Stomach (tissue), 8 donors: ENCODE measurements at regions not wholly inside any gene's neighbourhood (a gene's known extent, or its start where the extent isn't known, plus 50 kb on each side); places are given as distances from the start of the nearest gene placed in this dataset.

Experiments used
- DNase-seq, 2 donors: peaks; one replicate each; pipeline versions ENCODE4 v3.0.0 to v3.0.0-alpha.2; 2013 to 2019
- H3K27ac ChIP-seq, 5 donors: fragments of 200-600 bp in 4 of 5; sonication (generic) in 4 of 5; one replicate each; pipeline ENCODE4 v1.5.1; 2013 to 2019; ENCODE audit warnings: mild to moderate bottlenecking in 1 of 5, moderate library complexity in 1 of 5
- H3K27me3 ChIP-seq, 3 donors: fragments of 200-600 bp; sonication (generic); one replicate each; pipeline ENCODE4 v1.5.1; 2017 to 2019; ENCODE audit warnings: mixed run types in 1 of 3
- H3K36me3 ChIP-seq, 4 donors: fragments of 200-600 bp; sonication (generic); 1 replicate in 3 of 4; 2 replicates in 1 of 4; pipeline ENCODE4 v1.5.1; 2016 to 2019
- H3K4me1 ChIP-seq, 4 donors: fragments of 200-600 bp; sonication (generic); one replicate each; pipeline ENCODE4 v1.5.1; 2016 to 2019
- H3K4me3 ChIP-seq, 4 donors: fragments of 200-600 bp; sonication (generic) in 3 of 4; one replicate each; pipeline ENCODE4 v1.5.1; 2016 to 2019; ENCODE audit warnings: mild to moderate bottlenecking in 1 of 4
- H3K9me3 ChIP-seq, 4 donors: fragments of 200-600 bp; sonication (generic); one replicate each; pipeline ENCODE4 v1.5.1; 2016 to 2019
- EP300 ChIP-seq: sonication (generic); formaldehyde crosslinking; IDR thresholded peaks from one replicate; pipeline ENCODE4 v1.6.1; 2017; ENCODE audit warnings: antibody characterized with exemption
- POLR2A ChIP-seq, 4 donors: fragments of 450-650 bp; IDR thresholded peaks; one replicate each; pipeline ENCODE4 v1.6.1; 2016; ENCODE audit warnings: antibody characterized with exemption in 4 of 4, control low read depth in 2 of 4, mild to moderate bottlenecking in 1 of 4, moderate library complexity in 1 of 4
- POLR2AphosphoS5 ChIP-seq, 3 donors: sonication (generic); formaldehyde crosslinking; IDR thresholded peaks; one replicate each; pipeline ENCODE4 v1.6.1; 2016; ENCODE audit warnings: antibody characterized with exemption in 3 of 3
- WGBS, 5 donors: extraction: QIAGEN DNeasy Blood & Tissue Kit in 3 of 5; methylation state at CpG; one replicate each; pipeline versions ENCODE4 v1.1.5 to v1.1.7; 2013 to 2018; 5-methylcytosine and 5-hydroxymethylcytosine counted together
- intact Hi-C: fragments of 100-400 bp; cut with DNase I; formaldehyde crosslinking; loops from one replicate; pipeline ENCODE4 v1.15.1; 2023; ENCODE audit warnings: low total_unique reads
- TF ChIP-seq, protein P1 (sequence below), 7 experiments: fragments of 450-650 bp in 4 of 7; fragments of 200-600 bp in 3 of 7; sonication (generic) in 3 of 7; IDR thresholded peaks; one replicate each; pipeline ENCODE4 v1.5.1; 2016 to 2019; ENCODE audit warnings: antibody characterized with exemption in 7 of 7, control low read depth in 2 of 7, mild to moderate bottlenecking in 1 of 7
- donor health status: healthy with polysubstance abuse.
- donor health status: Bipolar disorder and iron deficiency.
- donor health status: healthy.

DNA sequence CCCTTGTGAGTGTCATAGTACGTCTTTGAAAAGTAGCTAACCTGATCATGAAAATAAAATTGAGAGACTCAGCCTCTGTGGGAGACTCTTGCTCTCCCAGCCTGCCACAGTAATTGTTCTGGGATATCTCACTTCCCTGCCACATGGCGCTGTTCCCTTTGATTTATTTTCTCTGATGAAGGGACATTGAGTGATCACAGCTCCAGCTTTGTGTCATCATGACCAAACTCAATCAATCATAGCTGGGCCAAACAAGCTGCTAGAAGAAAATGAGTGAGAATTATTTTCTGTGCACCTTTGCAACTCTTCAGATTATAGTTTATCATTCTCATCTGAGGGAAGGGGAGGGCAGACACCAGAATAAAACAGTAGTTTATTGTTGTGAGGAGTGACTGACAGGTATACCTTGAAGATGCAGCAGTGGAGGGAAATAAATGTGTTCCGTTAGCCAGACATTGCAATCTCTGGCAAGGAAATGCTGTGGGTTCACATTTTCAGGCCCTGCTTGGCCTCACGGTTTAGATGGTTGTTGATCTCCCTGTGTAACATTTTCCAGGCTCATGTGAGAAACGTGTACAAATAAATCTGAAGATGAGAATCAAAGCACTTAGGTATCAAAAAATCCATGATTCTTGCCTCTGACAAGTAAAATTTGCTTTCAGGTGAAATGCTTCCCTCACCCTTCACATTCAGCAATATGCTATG is 174.7 kb upstream of the FBXL17 start:
- intact Hi-C loops, result no loop called here
- Histone ChIP-seq H3K9me3 (no peaks in the 10 kb centered on the region), H3K36me3 (no peaks in the 10 kb centered on the region), H3K27ac (no peak overlapping the region), H3K4me3 (no peak overlapping the region), H3K27me3 (no peaks in the 10 kb centered on the region), H3K4me1 (no peaks in the 10 kb centered on the region)
- no peak for TF ChIP-seq POLR2AphosphoS5 (IDR thresholded peaks at IDR 0.05)
- TF ChIP-seq, protein P1, sequence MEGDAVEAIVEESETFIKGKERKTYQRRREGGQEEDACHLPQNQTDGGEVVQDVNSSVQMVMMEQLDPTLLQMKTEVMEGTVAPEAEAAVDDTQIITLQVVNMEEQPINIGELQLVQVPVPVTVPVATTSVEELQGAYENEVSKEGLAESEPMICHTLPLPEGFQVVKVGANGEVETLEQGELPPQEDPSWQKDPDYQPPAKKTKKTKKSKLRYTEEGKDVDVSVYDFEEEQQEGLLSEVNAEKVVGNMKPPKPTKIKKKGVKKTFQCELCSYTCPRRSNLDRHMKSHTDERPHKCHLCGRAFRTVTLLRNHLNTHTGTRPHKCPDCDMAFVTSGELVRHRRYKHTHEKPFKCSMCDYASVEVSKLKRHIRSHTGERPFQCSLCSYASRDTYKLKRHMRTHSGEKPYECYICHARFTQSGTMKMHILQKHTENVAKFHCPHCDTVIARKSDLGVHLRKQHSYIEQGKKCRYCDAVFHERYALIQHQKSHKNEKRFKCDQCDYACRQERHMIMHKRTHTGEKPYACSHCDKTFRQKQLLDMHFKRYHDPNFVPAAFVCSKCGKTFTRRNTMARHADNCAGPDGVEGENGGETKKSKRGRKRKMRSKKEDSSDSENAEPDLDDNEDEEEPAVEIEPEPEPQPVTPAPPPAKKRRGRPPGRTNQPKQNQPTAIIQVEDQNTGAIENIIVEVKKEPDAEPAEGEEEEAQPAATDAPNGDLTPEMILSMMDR (IDR thresholded peaks at IDR 0.05), result no peak
- 63 to 76% (median 67%) methylated on average over 5 of the region's 5 CpGs for WGBS, 5 donors
- peak in 1 of 2 donors; percentile 26 for DNase-seq

DNA sequence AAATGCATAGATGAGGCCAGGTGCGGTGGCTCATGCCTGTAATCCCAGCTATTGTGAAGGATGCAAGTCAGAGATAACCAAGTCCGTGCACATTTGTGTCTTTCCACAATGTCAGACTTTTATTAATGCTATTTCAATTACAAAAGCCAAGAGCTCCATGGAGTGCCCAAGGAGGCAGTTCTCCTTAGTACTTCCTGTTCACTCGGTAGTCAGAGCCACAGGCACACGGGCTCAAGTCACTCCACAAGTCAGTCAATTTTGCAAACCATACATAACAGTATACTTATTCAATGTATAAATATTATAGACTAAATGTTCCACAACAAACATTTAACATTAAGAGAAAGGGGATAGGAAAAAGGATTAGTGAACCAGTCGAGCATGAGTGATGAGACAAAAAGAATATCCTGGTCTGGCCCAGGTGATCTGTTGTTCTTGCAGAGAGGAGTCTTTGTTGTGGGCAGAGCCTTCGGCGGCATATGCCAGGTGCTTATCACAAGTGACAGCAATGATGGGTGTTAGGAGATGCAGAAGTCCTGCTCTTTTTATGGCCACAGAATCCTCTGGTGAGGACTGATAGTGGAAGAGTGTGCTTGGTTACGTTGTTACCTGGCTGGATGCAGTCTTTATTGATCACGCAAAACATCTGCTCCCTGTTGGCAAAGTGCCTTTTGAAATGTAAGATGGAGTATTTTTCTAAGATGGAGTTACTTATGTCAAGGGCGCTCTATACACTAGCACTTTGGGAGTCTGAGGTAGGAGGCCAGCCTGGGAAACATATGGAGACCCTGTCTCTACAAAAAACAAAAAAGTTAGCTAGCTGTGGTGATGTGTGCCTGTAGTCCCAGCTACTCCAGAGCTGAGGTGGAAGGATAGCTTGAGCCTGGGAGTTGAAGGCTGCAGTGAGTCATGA is 167.0 kb upstream of the FBXL17 start:
- H3K9me3 ChIP-seq, result no peaks in the 10 kb centered on the region
- no peak overlapping the region for H3K27ac ChIP-seq
- intact Hi-C loops, result no loop called here
- 62 to 75% (median 71%) methylated on average over 10 of the region's 10 CpGs for WGBS, 5 donors
- TF ChIP-seq POLR2A (IDR thresholded peaks at IDR 0.05) (no peak), POLR2AphosphoS5 (IDR thresholded peaks at IDR 0.05) (no peak), EP300 (no peak)
- TF ChIP-seq, protein P1 (IDR thresholded peaks at IDR 0.05), result no peak
- H3K36me3 ChIP-seq, result no peaks in the 10 kb centered on the region
- no peaks in the 10 kb centered on the region for H3K27me3 ChIP-seq
- no peak for DNase-seq
- no peaks in the 10 kb centered on the region for H3K4me1 ChIP-seq
- no peak overlapping the region for H3K4me3 ChIP-seq

DNA sequence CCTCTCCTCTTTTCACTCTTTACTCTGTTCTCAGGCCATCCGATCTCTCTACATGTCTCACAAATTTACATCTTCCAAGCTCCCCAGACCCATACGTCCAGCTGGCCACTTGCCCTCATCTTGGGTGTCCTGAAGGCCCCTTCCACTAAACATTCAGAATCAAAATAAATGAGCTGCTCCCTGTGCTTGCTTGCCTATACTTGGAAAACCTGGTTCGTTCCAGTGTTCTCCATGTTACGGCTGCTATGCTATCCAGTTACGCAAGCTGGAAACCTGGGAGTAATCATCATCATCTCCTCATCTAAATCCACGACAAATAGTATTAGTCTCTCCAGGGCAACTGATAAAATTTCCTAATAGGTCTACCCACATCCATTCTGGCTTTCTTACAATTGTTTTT is 165.0 kb upstream of the FBXL17 start:
- intact Hi-C loops, result no loop called here
- H3K27ac ChIP-seq, result no peak overlapping the region
- no peaks in the 10 kb centered on the region for H3K9me3 ChIP-seq
- 75 to 82% (median 77%) methylated on average over 6 of the region's 6 CpGs for WGBS, 5 donors
- no peak overlapping the region for H3K4me3 ChIP-seq
- peak in 1 of 2 donors; percentile 16 for DNase-seq
- TF ChIP-seq POLR2AphosphoS5 (IDR thresholded peaks at IDR 0.05), result no peak
- TF ChIP-seq, protein P1 (IDR thresholded peaks at IDR 0.05), result no peak
- TF ChIP-seq EP300, result no peak
- no peak for TF ChIP-seq POLR2A (IDR thresholded peaks at IDR 0.05)
- H3K36me3 ChIP-seq, result no peaks in the 10 kb centered on the region
- no peaks in the 10 kb centered on the region for H3K27me3 ChIP-seq
- no peaks in the 10 kb centered on the region for H3K4me1 ChIP-seq

DNA sequence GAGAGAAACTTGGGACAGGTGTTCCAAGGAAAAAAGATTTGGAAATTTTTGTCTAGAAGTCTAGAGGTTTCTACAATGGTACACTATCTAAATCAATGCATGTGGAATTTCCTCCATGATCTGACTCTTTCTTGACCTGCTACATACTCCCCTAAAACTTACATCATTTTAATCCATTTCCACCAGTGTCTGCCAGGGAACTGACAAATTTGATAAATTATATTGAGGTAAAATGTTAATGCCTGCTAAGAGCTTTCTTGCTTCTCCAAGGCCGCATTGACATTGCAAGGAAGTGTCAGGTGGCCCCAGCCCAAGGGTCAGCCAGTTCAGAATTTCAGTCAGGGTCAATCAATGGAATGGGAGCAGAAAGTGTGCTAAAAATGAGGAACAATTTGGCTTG is 163.4 kb upstream of the FBXL17 start:
- Histone ChIP-seq H3K4me1 (no peaks in the 10 kb centered on the region), H3K27ac (no peak overlapping the region), H3K36me3 (no peaks in the 10 kb centered on the region), H3K4me3 (no peak overlapping the region), H3K27me3 (no peaks in the 10 kb centered on the region), H3K9me3 (no peaks in the 10 kb centered on the region)
- 0 to 43% (median 26%) methylated on average over 1 of the region's 1 CpG for whole genome bisulfite sequencing, 5 donors
- TF ChIP-seq, protein P1 (IDR thresholded peaks at IDR 0.05), result no peak
- TF ChIP-seq EP300, result no peak
- no peak for TF ChIP-seq POLR2AphosphoS5 (IDR thresholded peaks at IDR 0.05)
- TF ChIP-seq POLR2A (IDR thresholded peaks at IDR 0.05), result no peak
- peak in 1 of 2 donors; percentile 55 for DNase-seq
- intact Hi-C loops, result no loop called here
